ENCODE measurements at regions not wholly inside any gene's neighbourhood (a gene's known extent, or its start where the extent isn't known, plus 50 kb on each side); places are given as distances from the start of the nearest gene placed in this dataset.

GRCh38 chr5:143614831-143615230, 197.1 kb upstream of the HMHB1 start:
- Histone ChIP-seq H2AFZ (no peak overlapping the region), H3K9me3 (ENCODE audit: insufficient read depth, low read depth) (0 out of 2 replicates have a peak, but pooled peaks cover 3% of the 10 kb centered on the region), H3K36me3 (ENCODE audit: low read depth) (no peaks in the 10 kb centered on the region), H3K4me2 (no peak overlapping the region), H3K27me3 (ENCODE audit: insufficient read depth, low read depth) (no peaks in the 10 kb centered on the region), H3K79me2 (ENCODE audit: low read depth) (no peaks in the 10 kb centered on the region), H3F3A (ENCODE audit: insufficient read depth, low read depth) (no peaks in the 10 kb centered on the region), H3K9me2 (ENCODE audit: insufficient read depth) (no peaks in the 10 kb centered on the region), H3K27ac (no peak overlapping the region), H3K4me1 (replicated peaks; ENCODE audit: insufficient read depth) (no peaks in the 10 kb centered on the region), H3K4me3 (no peak overlapping the region), H4K20me1 (ENCODE audit: insufficient read depth) (no peaks in the 10 kb centered on the region)
- ChIA-PET POLR2A (ENCODE audit: unreplicated experiment) (interaction anchor here (0.6 kb wide), 1 partner anchor 121 kb away, joined by 8 read pairs; no protein-coding TSS in a partner anchor), CTCF (no interaction called here)
- intact Hi-C loops (cut with micrococcal nuclease; ENCODE audit: unreplicated experiment), result no loop called here
- no peak for DNase-seq
- no TSS peak for BruUV-seq (replicated peaks)
- TF ChIP-seq CTCF (conservative IDR thresholded peaks at IDR 0.05) (no peak), EZH2 (IDR thresholded peaks at IDR 0.05; ENCODE audit: low read depth) (no peak)

- no peak for DNase-seq
- ChIA-PET CTCF (no interaction called here), POLR2A (ENCODE audit: unreplicated experiment) (no interaction called here)
- H3K4me3 ChIP-seq, result no peak overlapping the region
- H3K36me3 ChIP-seq (ENCODE audit: low read depth), result no peaks in the 10 kb centered on the region
- no peaks in the 10 kb centered on the region for H3K4me1 ChIP-seq (replicated peaks; ENCODE audit: insufficient read depth)
- H3K9me3 ChIP-seq (ENCODE audit: insufficient read depth, low read depth), result 0 out of 2 replicates have a peak, but pooled peaks cover 3% of the 10 kb centered on the region
- no peaks in the 10 kb centered on the region for H3K9me2 ChIP-seq (ENCODE audit: insufficient read depth)
- no peaks in the 10 kb centered on the region for H3K27me3 ChIP-seq (ENCODE audit: insufficient read depth, low read depth)
- intact Hi-C loops (cut with micrococcal nuclease; ENCODE audit: unreplicated experiment), result no loop called here
- no peaks in the 10 kb centered on the region for H3F3A ChIP-seq (ENCODE audit: insufficient read depth, low read depth)
- BruUV-seq (replicated peaks), result no TSS peak
- no peak overlapping the region for H2AFZ ChIP-seq
- H3K79me2 ChIP-seq (ENCODE audit: low read depth), result no peaks in the 10 kb centered on the region
- no peaks in the 10 kb centered on the region for H4K20me1 ChIP-seq (ENCODE audit: insufficient read depth)
- TF ChIP-seq CTCF (conservative IDR thresholded peaks at IDR 0.05), result no peak
- no peak for TF ChIP-seq EZH2 (IDR thresholded peaks at IDR 0.05; ENCODE audit: low read depth)
- H3K4me2 ChIP-seq, result no peak overlapping the region
- no peak overlapping the region for H3K27ac ChIP-seq
Measured at GRCh38 chr5:143613329-143613728, 198.6 kb upstream of the HMHB1 start.

GRCh38 chr5:143610946-143611345, 201.0 kb upstream of the HMHB1 start:
- Histone ChIP-seq H3K4me1 (replicated peaks; ENCODE audit: insufficient read depth) (no peaks in the 10 kb centered on the region), H2AFZ (no peak overlapping the region), H4K20me1 (ENCODE audit: insufficient read depth) (no peaks in the 10 kb centered on the region), H3K27me3 (ENCODE audit: insufficient read depth, low read depth) (no peaks in the 10 kb centered on the region), H3K79me2 (ENCODE audit: low read depth) (no peaks in the 10 kb centered on the region), H3K9me2 (ENCODE audit: insufficient read depth) (no peaks in the 10 kb centered on the region), H3K36me3 (ENCODE audit: low read depth) (no peaks in the 10 kb centered on the region), H3K9me3 (ENCODE audit: insufficient read depth, low read depth) (0 out of 2 replicates have a peak, but pooled peaks cover under 1% of the 10 kb centered on the region), H3F3A (ENCODE audit: insufficient read depth, low read depth) (no peaks in the 10 kb centered on the region), H3K4me2 (no peak overlapping the region), H3K27ac (no peak overlapping the region), H3K4me3 (no peak overlapping the region)
- DNase-seq, result no peak
- CTCF ChIA-PET, result no interaction called here
- intact Hi-C loops (cut with micrococcal nuclease; ENCODE audit: unreplicated experiment), result no loop called here
- POLR2A ChIA-PET (ENCODE audit: unreplicated experiment), result no interaction called here
- no TSS peak for BruUV-seq (replicated peaks)
- no peak for TF ChIP-seq EZH2 (IDR thresholded peaks at IDR 0.05; ENCODE audit: low read depth)
- no peak for TF ChIP-seq CTCF (conservative IDR thresholded peaks at IDR 0.05)

Measured in PC-9 (cell line).